ENCODE measurements at regions not wholly inside any gene's neighbourhood (a gene's known extent, or its start where the extent isn't known, plus 50 kb on each side); places are given as distances from the start of the nearest gene placed in this dataset.

DNA sequence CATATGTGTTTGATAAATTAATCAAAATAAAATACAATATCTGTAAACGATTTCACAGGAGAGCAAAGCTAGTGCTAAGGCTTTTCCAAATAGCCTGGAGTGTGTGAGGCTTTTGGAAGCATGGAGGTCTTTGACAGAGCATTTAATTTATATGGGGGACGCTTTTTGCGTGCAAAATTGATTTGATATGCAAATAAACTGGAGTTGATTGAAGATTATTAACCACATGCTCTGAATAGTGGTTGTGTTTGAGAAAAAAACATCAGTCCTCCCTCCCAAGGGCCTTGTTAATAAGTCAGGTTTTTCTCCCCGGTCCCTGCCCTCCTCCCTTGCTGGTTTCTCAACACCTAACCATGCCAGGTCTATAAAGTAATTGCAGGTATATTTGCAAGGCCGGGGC is 85.1 kb upstream of the FGFR2 start:
- DNase-seq (no peak), ATAC-seq (ENCODE audit: low FRiP score in 2 of 2) (no peak)
- H3K27me3 ChIP-seq = no peaks in the 10 kb centered on the region
- peaks cover 0 to 4% (median 0%) of the 10 kb centered on the region in 4 donors for H3K9me3 ChIP-seq
- H3K36me3 ChIP-seq = no peaks in the 10 kb centered on the region
- WGBS, 2 donors = 87 to 92% methylated on average over 5 of the region's 5 CpGs
- H3K27ac ChIP-seq = no peak overlapping the region
- TF ChIP-seq, protein P1, sequence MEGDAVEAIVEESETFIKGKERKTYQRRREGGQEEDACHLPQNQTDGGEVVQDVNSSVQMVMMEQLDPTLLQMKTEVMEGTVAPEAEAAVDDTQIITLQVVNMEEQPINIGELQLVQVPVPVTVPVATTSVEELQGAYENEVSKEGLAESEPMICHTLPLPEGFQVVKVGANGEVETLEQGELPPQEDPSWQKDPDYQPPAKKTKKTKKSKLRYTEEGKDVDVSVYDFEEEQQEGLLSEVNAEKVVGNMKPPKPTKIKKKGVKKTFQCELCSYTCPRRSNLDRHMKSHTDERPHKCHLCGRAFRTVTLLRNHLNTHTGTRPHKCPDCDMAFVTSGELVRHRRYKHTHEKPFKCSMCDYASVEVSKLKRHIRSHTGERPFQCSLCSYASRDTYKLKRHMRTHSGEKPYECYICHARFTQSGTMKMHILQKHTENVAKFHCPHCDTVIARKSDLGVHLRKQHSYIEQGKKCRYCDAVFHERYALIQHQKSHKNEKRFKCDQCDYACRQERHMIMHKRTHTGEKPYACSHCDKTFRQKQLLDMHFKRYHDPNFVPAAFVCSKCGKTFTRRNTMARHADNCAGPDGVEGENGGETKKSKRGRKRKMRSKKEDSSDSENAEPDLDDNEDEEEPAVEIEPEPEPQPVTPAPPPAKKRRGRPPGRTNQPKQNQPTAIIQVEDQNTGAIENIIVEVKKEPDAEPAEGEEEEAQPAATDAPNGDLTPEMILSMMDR (IDR thresholded peaks at IDR 0.05) = no peak
- TF ChIP-seq EP300 (IDR thresholded peaks at IDR 0.05) = no peak
- no peak for TF ChIP-seq POLR2AphosphoS5 (IDR thresholded peaks at IDR 0.05)
- no peak for TF ChIP-seq POLR2A (IDR thresholded peaks at IDR 0.05)
- no peaks in the 10 kb centered on the region for H3K4me1 ChIP-seq
- no peak overlapping the region for H3K4me3 ChIP-seq

DNA sequence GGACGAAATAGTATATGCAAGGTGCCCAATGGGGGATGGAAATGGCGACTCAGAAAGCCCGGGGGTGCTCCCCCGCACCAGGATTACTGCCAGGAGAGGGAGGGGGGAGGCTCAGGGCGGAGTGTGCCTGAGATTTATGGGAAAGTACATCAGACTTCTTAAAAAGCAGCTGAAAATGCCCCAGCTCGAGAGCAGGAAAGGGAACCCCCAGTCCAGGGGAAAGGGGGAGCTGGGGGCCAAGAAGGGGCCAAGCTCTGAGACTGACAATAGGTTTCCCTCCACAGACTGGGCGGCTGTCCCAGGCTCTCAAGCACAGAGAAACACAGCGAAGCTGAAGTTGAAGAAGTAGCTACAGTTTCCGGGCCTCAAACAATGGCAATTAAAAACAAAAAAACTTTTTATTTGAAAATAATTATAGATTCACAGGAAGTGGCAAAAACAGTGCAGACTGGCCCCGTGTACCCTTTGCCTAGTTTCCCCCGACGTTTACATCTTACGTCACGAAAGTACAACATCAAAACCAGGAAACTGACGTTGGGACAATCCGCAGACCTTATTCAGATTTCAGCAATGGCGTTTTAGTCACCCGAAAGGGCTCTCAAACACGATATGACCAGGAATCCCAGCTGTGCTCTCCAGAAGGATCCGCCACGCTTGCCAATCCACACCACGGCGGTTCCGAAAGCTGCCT is 83.9 kb upstream of the FGFR2 start:
- WGBS, 2 donors = 61 to 63% methylated on average over 22 to 24 of the region's 24 CpGs
- peaks cover 0 to 5% (median 0%) of the 10 kb centered on the region in 4 donors for H3K9me3 ChIP-seq
- H3K27ac ChIP-seq = no peak overlapping the region
- TF ChIP-seq, protein P1 (IDR thresholded peaks at IDR 0.05) = no peak
- TF ChIP-seq POLR2A (IDR thresholded peaks at IDR 0.05) = no peak
- TF ChIP-seq POLR2AphosphoS5 (IDR thresholded peaks at IDR 0.05) = no peak
- TF ChIP-seq EP300 (IDR thresholded peaks at IDR 0.05) = no peak
- H3K4me3 ChIP-seq = no peak overlapping the region
- H3K4me1 ChIP-seq = no peaks in the 10 kb centered on the region
- no peaks in the 10 kb centered on the region for H3K27me3 ChIP-seq
- H3K36me3 ChIP-seq = no peaks in the 10 kb centered on the region
- no peak for DNase-seq
- ATAC-seq (ENCODE audit: low FRiP score in 2 of 2) = no peak

DNA sequence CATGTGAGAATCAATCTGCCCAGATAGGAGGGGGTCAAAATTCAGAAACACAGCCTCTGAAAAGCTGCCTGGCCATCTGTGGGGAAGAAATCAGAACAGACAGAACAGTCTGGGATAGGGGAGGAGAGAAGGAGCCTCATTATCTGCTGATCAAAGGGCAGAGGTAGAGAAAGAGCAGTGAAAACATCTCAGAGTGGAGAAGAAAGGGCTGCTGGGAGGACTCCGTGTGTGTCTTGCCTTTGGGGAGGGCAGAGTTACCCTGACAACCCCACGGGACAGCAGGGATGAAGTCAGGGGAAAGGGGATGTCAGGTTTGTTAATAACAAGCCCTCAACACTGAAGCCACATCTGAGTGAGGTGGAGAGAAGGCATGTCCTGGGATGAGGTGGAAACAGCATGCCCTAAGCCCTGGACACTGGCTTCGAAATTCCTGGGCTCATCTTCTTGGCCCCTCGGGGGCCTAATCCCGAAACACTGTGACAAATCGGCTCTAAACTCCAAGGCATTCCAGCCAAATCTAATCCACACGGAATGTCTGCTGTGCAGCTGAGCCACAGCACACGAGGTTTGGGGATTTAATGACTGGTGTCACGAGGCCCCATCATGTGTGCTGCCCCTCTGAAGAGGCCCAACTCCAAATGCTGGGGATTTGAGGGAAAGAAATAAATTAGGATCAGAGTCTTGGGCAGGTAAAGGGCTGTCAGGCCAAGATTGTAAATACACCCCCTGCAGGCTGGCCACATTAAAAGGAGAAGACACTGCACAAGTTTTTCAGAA is 82.8 kb upstream of the FGFR2 start:
- TF ChIP-seq POLR2AphosphoS5 (IDR thresholded peaks at IDR 0.05) (no peak), POLR2A (IDR thresholded peaks at IDR 0.05) (no peak), EP300 (IDR thresholded peaks at IDR 0.05) (no peak)
- TF ChIP-seq, protein P1 (IDR thresholded peaks at IDR 0.05) = no peak
- Histone ChIP-seq H3K4me3 (no peak overlapping the region), H3K27ac (no peak overlapping the region), H3K9me3 (peaks cover 0 to 5% (median 0%) of the 10 kb centered on the region in 4 donors), H3K36me3 (no peaks in the 10 kb centered on the region), H3K27me3 (no peaks in the 10 kb centered on the region), H3K4me1 (no peaks in the 10 kb centered on the region)
- WGBS, 2 donors = 68 to 75% methylated on average over 9 of the region's 9 CpGs
- ATAC-seq (ENCODE audit: low FRiP score in 2 of 2) (no peak), DNase-seq (no peak)

DNA sequence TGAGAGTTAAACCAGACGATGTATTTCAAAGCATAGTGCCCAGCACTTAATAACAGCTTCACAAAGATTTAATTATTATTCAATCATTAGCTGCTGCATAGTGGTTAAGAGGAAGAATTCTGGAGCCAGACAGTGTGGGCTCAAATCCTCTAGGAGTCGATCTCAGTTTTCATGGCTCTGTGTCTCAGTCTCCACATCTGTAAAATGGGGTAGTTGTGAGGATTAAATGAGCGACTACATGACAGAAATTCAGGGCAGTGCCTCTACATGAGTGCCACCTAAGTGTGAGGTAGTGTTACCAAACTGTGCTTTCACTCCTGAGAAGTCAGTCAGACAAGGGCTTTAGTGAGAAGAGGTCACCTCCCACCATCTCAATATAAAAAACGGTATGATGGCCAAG is 81.7 kb upstream of the FGFR2 start:
- TF ChIP-seq POLR2A (IDR thresholded peaks at IDR 0.05) = no peak
- no peak for TF ChIP-seq EP300 (IDR thresholded peaks at IDR 0.05)
- TF ChIP-seq POLR2AphosphoS5 (IDR thresholded peaks at IDR 0.05) = no peak
- TF ChIP-seq, protein P1 (IDR thresholded peaks at IDR 0.05) = no peak
- H3K9me3 ChIP-seq = peaks cover 0 to 5% (median 1%) of the 10 kb centered on the region in 4 donors
- H3K36me3 ChIP-seq = no peaks in the 10 kb centered on the region
- no peaks in the 10 kb centered on the region for H3K27me3 ChIP-seq
- H3K4me1 ChIP-seq = no peaks in the 10 kb centered on the region
- 84 to 89% methylated on average over 4 of the region's 4 CpGs for WGBS, 2 donors
- no peak overlapping the region for H3K4me3 ChIP-seq
- DNase-seq = no peak
- H3K27ac ChIP-seq = no peak overlapping the region
- ATAC-seq (ENCODE audit: low FRiP score in 2 of 2) = no peak

Data from upper lobe of left lung (tissue), 6 donors.